ENCODE measurements at regions not wholly inside any gene's neighbourhood (a gene's known extent, or its start where the extent isn't known, plus 50 kb on each side); places are given as distances from the start of the nearest gene placed in this dataset.

GRCh38 chr12:125233319-125233718 lies 168.1 kb downstream of the AACS start:
- H3K4me3 ChIP-seq (ENCODE audit: low read length), result no peak overlapping the region

GRCh38 chr12:125239563-125239962 lies 174.3 kb downstream of the AACS start:
- Histone ChIP-seq H3K4me1 (ENCODE audit: control insufficient read depth, insufficient read depth, low read length) (no peaks in the 10 kb centered on the region), H3K27me3 (ENCODE audit: control insufficient read depth, insufficient read depth, low read length) (no peaks in the 10 kb centered on the region), H3K36me3 (ENCODE audit: control insufficient read depth, insufficient read depth, low read length) (no peaks in the 10 kb centered on the region), H3K27ac (ENCODE audit: low read depth, low read length) (no peak overlapping the region), H3K9ac (ENCODE audit: low read length) (no peak overlapping the region), H3K4me3 (ENCODE audit: low read length) (no peak overlapping the region)

More at GRCh38 chr12:125233319-125233718, 168.1 kb downstream of the AACS start:
- Histone ChIP-seq H3K9ac (ENCODE audit: low read length) (no peak overlapping the region), H3K27ac (ENCODE audit: low read depth, low read length) (no peak overlapping the region), H3K4me1 (ENCODE audit: control insufficient read depth, insufficient read depth, low read length) (no peaks in the 10 kb centered on the region), H3K27me3 (ENCODE audit: control insufficient read depth, insufficient read depth, low read length) (no peaks in the 10 kb centered on the region), H3K36me3 (ENCODE audit: control insufficient read depth, insufficient read depth, low read length) (no peaks in the 10 kb centered on the region)

DNA sequence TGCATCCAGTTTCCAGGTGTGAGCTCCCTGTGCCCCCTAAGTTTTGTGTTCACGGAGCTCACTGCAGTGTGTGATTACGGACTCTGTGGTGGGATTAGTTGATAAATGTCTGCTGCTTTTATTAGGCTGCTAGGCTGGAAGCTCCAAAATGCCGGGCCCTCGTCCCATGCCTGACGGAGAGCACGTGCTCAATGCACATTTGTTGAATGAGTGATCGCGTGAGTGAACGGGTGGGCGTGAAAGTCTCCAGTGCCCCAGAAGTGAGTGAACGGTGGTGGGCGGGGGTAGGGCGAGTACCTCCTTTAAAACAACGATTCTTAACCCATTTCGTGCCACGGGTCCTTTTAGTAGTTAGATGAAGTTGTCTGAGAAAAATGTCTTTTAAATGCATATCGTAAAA lies 175.5 kb downstream of the AACS start:
- no peaks in the 10 kb centered on the region for H3K36me3 ChIP-seq (ENCODE audit: control insufficient read depth, insufficient read depth, low read length)
- H3K4me1 ChIP-seq (ENCODE audit: control insufficient read depth, insufficient read depth, low read length), result no peaks in the 10 kb centered on the region
- H3K27ac ChIP-seq (ENCODE audit: low read depth, low read length), result no peak overlapping the region
- no peak overlapping the region for H3K9ac ChIP-seq (ENCODE audit: low read length)
- no peak overlapping the region for H3K4me3 ChIP-seq (ENCODE audit: low read length)
- peaks cover 3% of the 10 kb centered on the region for H3K27me3 ChIP-seq (ENCODE audit: control insufficient read depth, insufficient read depth, low read length)

- Histone ChIP-seq H3K4me3 (ENCODE audit: low read length) (no peak overlapping the region), H3K9ac (ENCODE audit: low read length) (no peak overlapping the region), H3K4me1 (ENCODE audit: control insufficient read depth, insufficient read depth, low read length) (no peaks in the 10 kb centered on the region), H3K27ac (ENCODE audit: low read depth, low read length) (no peak overlapping the region), H3K27me3 (ENCODE audit: control insufficient read depth, insufficient read depth, low read length) (peaks cover 7% of the 10 kb centered on the region), H3K36me3 (ENCODE audit: control insufficient read depth, insufficient read depth, low read length) (no peaks in the 10 kb centered on the region)
Observed at GRCh38 chr12:125243811-125244210, 178.6 kb downstream of the AACS start.

- no peaks in the 10 kb centered on the region for H3K36me3 ChIP-seq (ENCODE audit: control insufficient read depth, insufficient read depth, low read length)
- H3K9ac ChIP-seq (ENCODE audit: low read length), result no peak overlapping the region
- H3K27ac ChIP-seq (ENCODE audit: low read depth, low read length), result no peak overlapping the region
- H3K4me1 ChIP-seq (ENCODE audit: control insufficient read depth, insufficient read depth, low read length), result no peaks in the 10 kb centered on the region
- no peak overlapping the region for H3K4me3 ChIP-seq (ENCODE audit: low read length)
- H3K27me3 ChIP-seq (ENCODE audit: control insufficient read depth, insufficient read depth, low read length), result peaks cover 7% of the 10 kb centered on the region
Observed at GRCh38 chr12:125244338-125244737, 179.1 kb downstream of the AACS start.

DNA sequence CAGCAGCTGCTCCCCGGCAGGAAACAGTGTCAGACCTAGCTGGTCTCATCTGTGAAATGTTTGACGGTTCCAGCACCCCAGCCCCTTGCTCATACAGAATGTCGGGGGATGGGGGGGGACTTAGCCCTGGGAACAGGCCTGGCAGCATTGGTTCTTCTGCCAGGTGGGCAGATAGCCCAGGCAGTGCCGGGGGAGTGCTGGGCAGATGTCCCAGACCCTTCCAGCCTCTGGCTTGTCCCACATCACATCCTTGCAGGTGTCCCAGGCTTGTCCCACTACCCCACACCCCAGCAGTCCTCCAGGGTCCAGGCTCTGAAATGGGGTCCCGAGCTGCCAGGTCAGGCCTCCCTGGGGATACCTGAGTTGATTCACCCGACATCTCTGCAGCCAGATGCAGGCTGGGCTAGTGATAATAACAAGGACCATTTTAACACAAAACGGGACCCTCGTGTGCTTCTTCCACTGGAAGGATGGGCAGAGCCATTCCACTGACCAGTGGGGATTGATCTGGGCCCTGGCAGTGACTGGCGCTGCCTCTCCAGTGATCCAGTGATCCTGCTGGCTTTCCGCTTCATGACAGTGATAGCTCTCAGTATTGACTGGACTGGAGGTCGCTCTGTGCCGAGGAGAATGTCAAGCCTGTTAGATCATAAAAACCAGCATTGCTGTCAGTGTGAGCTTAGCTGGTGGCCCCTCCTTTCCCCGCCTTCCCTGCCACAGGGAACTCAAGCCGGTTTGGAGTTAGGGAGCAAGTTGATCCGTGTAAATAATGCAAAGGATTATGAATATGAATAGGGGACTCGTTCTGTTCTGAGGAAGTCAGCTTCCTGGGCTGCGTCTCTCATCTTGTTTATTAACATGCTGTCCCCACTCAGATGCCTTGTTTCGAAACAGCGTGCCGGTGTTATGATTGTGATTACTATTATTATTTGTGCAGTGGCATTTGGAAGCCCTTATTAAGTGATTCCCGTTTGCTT lies 180.6 kb downstream of the AACS start:
- Histone ChIP-seq H3K4me1 (ENCODE audit: control insufficient read depth, insufficient read depth, low read length) (no peaks in the 10 kb centered on the region), H3K27me3 (ENCODE audit: control insufficient read depth, insufficient read depth, low read length) (peaks cover 7% of the 10 kb centered on the region), H3K4me3 (ENCODE audit: low read length) (no peak overlapping the region), H3K36me3 (ENCODE audit: control insufficient read depth, insufficient read depth, low read length) (no peaks in the 10 kb centered on the region), H3K27ac (ENCODE audit: low read depth, low read length) (no peak overlapping the region), H3K9ac (ENCODE audit: low read length) (no peak overlapping the region)

- no peak overlapping the region for H3K27ac ChIP-seq (ENCODE audit: low read depth, low read length)
Observed at GRCh38 chr12:125247477-125247876, 182.2 kb downstream of the AACS start.

GRCh38 chr12:125249066-125249824 lies 184.0 kb downstream of the AACS start:
- Histone ChIP-seq H3K4me3 (ENCODE audit: low read length) (no peak overlapping the region), H3K27me3 (ENCODE audit: control insufficient read depth, insufficient read depth, low read length) (peaks cover 7% of the 10 kb centered on the region), H3K4me1 (ENCODE audit: control insufficient read depth, insufficient read depth, low read length) (no peaks in the 10 kb centered on the region), H3K9ac (ENCODE audit: low read length) (no peak overlapping the region), H3K27ac (ENCODE audit: low read depth, low read length) (no peak overlapping the region), H3K36me3 (ENCODE audit: control insufficient read depth, insufficient read depth, low read length) (no peaks in the 10 kb centered on the region)

More at GRCh38 chr12:125247477-125247876, 182.2 kb downstream of the AACS start:
- Histone ChIP-seq H3K9ac (ENCODE audit: low read length) (no peak overlapping the region), H3K4me3 (ENCODE audit: low read length) (no peak overlapping the region), H3K36me3 (ENCODE audit: control insufficient read depth, insufficient read depth, low read length) (no peaks in the 10 kb centered on the region), H3K4me1 (ENCODE audit: control insufficient read depth, insufficient read depth, low read length) (no peaks in the 10 kb centered on the region), H3K27me3 (ENCODE audit: control insufficient read depth, insufficient read depth, low read length) (peaks cover 7% of the 10 kb centered on the region)

- no peak overlapping the region for H3K27ac ChIP-seq (ENCODE audit: low read depth, low read length)
- no peak overlapping the region for H3K9ac ChIP-seq (ENCODE audit: low read length)
- H3K4me1 ChIP-seq (ENCODE audit: control insufficient read depth, insufficient read depth, low read length), result no peaks in the 10 kb centered on the region
- no peak overlapping the region for H3K4me3 ChIP-seq (ENCODE audit: low read length)
- H3K27me3 ChIP-seq (ENCODE audit: control insufficient read depth, insufficient read depth, low read length), result peaks cover 7% of the 10 kb centered on the region
- H3K36me3 ChIP-seq (ENCODE audit: control insufficient read depth, insufficient read depth, low read length), result no peaks in the 10 kb centered on the region
Observed at GRCh38 chr12:125249932-125250331, 184.7 kb downstream of the AACS start.

- no peak overlapping the region for H3K9ac ChIP-seq (ENCODE audit: low read length)
- no peaks in the 10 kb centered on the region for H3K27me3 ChIP-seq (ENCODE audit: control insufficient read depth, insufficient read depth, low read length)
- no peak overlapping the region for H3K4me3 ChIP-seq (ENCODE audit: low read length)
- H3K4me1 ChIP-seq (ENCODE audit: control insufficient read depth, insufficient read depth, low read length), result no peaks in the 10 kb centered on the region
- no peaks in the 10 kb centered on the region for H3K36me3 ChIP-seq (ENCODE audit: control insufficient read depth, insufficient read depth, low read length)
- H3K27ac ChIP-seq (ENCODE audit: low read depth, low read length), result no peak overlapping the region
Observed at GRCh38 chr12:125254236-125254635, 189.0 kb downstream of the AACS start.

GRCh38 chr12:125254856-125255255 lies 189.6 kb downstream of the AACS start:
- Histone ChIP-seq H3K9ac (ENCODE audit: low read length) (no peak overlapping the region), H3K27ac (ENCODE audit: low read depth, low read length) (no peak overlapping the region), H3K27me3 (ENCODE audit: control insufficient read depth, insufficient read depth, low read length) (no peaks in the 10 kb centered on the region), H3K4me3 (ENCODE audit: low read length) (no peak overlapping the region), H3K4me1 (ENCODE audit: control insufficient read depth, insufficient read depth, low read length) (no peaks in the 10 kb centered on the region), H3K36me3 (ENCODE audit: control insufficient read depth, insufficient read depth, low read length) (no peaks in the 10 kb centered on the region)

DNA sequence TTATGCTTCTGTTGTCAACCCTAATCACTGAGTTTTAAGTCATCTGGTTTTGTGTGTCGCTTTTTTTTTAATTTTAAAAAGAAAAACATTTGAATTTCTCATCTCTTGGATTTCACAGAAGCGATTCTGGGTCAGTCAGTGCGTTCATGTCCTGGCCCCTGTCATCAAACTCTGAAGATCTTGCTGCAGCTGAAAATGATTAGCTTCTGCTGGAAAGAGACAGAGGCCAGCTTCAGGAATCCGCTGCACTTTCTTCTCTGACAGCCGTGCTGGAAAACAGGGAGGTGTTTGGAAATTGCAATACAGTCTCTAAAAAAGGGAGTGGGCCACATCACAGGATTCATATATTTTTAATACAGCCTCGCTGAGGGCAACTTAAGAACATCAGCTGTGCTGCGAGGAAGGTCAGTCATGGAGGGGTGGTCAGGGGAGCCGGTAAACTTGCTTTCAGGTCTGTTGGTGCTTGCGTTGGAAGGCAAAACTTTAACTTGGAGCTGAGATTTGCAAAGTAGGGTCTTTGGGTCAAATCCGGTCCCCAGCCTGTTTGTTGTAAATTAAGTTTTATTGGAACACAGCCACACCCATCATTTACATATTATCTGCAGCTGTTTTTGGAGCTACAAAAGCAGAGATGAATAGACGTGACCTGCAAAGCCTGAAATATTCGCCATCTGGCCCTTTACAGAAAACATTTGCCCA lies 190.8 kb downstream of the AACS start:
- H3K4me3 ChIP-seq (ENCODE audit: low read length), result no peak overlapping the region
- no peaks in the 10 kb centered on the region for H3K4me1 ChIP-seq (ENCODE audit: control insufficient read depth, insufficient read depth, low read length)
- H3K36me3 ChIP-seq (ENCODE audit: control insufficient read depth, insufficient read depth, low read length), result no peaks in the 10 kb centered on the region
- no peak overlapping the region for H3K27ac ChIP-seq (ENCODE audit: low read depth, low read length)
- no peak overlapping the region for H3K9ac ChIP-seq (ENCODE audit: low read length)
- no peaks in the 10 kb centered on the region for H3K27me3 ChIP-seq (ENCODE audit: control insufficient read depth, insufficient read depth, low read length)

Data from rectal smooth muscle tissue (tissue), 1 donor.